GM12875 (cell line): ENCODE measurements at regions not wholly inside any gene's neighbourhood (a gene's known extent, or its start where the extent isn't known, plus 50 kb on each side); places are given as distances from the start of the nearest gene placed in this dataset.

Experiments used
- H3K4me3 ChIP-seq: one replicate; pipeline ENCODE4 v1.5.1; 2011; ENCODE audit warnings: low read depth, low read length, control low read depth
- CTCF ChIP-seq: IDR thresholded peaks from 2 replicates; pipeline ENCODE4 v1.5.1; 2011; ENCODE audit warnings: low read depth, mild to moderate bottlenecking, control low read depth, inconsistent platforms, low read length, moderate library complexity, borderline replicate concordance; ENCODE audit not compliant: insufficient read depth

GRCh38 chr9:82597241-82598203 is 465.4 kb downstream of the RASEF start:
- no peak for TF ChIP-seq CTCF
- no peak overlapping the region for H3K4me3 ChIP-seq

DNA sequence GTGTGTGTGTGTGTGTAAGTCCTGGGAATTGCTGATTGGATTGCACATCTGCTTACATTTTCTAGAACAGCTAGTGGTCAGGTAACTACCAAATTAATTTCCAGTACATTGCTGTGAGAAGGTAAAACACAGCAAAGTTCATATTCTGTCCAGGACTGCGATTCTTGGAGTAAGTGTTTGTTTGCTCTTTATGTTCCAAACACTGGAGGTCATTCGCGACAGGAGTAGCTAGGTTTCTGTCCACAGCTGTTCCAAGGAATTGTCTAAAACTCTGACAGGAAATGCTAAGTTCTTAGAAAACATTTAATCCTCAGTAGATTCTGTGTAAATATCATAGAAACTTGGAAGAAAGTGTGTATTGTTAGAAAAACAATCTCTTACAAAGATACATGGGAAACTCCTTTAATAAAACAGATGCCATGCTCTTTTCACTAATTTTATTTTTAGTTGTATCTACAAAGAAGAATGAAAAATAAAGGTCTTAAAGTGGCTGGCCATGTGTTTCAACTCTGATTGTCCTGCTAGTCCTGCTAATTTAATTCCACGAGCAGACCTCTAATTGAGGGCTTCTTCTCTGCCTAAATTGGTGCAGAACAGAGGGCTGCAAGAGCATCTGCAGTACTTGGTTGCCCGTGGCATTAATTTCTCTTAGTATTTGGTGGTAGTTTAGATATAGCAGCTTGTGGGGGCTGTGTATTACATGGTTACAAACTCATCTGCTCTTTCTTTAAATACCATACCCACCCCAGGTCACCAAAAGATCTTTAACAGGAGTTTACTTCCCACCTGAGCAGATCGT is 464.5 kb downstream of the RASEF start:
- TF ChIP-seq CTCF, result no peak
- H3K4me3 ChIP-seq, result no peak overlapping the region

DNA sequence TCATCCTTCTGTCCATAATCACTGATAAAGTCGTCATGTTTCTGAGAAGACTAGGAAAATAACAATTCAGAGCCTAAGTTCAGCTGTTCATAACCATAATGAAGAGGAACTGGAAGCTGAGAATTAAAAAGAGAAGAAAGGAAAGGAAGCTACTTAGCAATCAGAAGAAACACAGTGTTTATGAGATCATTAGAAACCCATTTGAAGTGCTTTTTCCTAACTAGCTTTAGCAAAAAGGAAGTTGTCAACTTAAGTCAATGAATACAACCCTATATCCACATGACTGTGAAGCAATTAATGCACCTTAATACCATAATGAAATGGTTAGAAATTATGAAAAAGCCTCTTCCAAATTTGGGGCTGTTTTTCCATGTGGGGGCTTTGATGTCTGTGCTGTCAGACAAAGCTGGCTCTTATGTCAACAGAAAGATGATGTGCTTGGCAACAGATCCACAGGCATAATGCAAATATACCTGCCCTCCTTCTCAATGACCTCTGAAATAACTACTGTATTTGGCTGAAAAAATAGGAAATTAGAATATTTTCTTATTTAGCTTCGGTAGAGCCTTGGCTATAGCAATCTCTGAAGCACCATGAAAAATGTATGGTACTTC is 463.5 kb downstream of the RASEF start:
- TF ChIP-seq CTCF, result no peak
- no peak overlapping the region for H3K4me3 ChIP-seq

GRCh38 chr9:82600536-82601292 is 462.2 kb downstream of the RASEF start:
- no peak for TF ChIP-seq CTCF
- H3K4me3 ChIP-seq, result no peak overlapping the region

DNA sequence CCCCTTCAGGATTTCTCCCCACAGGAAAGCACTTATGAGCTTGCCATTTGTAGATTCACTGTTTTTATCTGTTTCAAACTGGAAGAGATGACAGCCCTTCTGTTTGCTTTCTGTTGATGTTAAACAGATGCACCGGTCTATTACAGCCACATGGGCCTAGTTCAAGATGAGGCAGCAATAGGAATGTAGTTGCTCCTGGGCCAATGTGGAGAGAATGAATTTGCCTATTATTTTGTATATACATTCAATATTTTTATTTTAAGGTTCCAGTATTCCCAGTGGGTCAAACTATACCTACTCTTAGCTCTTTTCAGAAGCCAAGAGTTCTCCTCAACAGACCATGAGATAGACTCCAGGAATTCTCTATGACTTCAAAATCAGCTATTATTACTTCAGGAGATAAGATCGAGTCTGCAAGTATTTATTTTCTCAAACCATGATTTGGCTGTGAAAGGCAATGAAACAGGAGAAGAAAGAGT is 461.6 kb downstream of the RASEF start:
- TF ChIP-seq CTCF, result no peak
- no peak overlapping the region for H3K4me3 ChIP-seq

- H3K4me3 ChIP-seq, result no peak overlapping the region
- TF ChIP-seq CTCF, result no peak
These were observed 457.8 kb downstream of the RASEF start for GRCh38 chr9:82604947-82605656.
